ENCODE measurements at regions not wholly inside any gene's neighbourhood (a gene's known extent, or its start where the extent isn't known, plus 50 kb on each side); places are given as distances from the start of the nearest gene placed in this dataset.

GRCh38 chr18:37714691-37715090, 149.1 kb upstream of the CELF4 start:
- TF ChIP-seq CTCF (conservative IDR thresholded peaks at IDR 0.05; ENCODE audit: low read length) (no peak), EZH2phosphoT487 (IDR thresholded peaks at IDR 0.05; ENCODE audit: borderline replicate concordance, low read depth, low read length) (no peak)
